NCI-H2107 treated with DMSO at 0.1 percent for 48 hours (cell line): ENCODE measurements at regions not wholly inside any gene's neighbourhood (a gene's known extent, or its start where the extent isn't known, plus 50 kb on each side); places are given as distances from the start of the nearest gene placed in this dataset.
A peak's percentile ranks its signal among the peaks of the same experiment; 100 is the strongest.
"Not testable (repeated sequence)": the region's sequence is repeated elsewhere in the genome, so short reads cannot be mapped to it uniquely, and the experiment has no call there.

ENCODE experiments used
- DNase-seq: peaks from one replicate; lab custom pipeline; 2025; ENCODE audit not compliant: unreplicated experiment; lab: John Stamatoyannopoulos, UW

GRCh38 chr5:106088462-106088861 is 1582.3 kb downstream of the EFNA5 start:
- no peak for DNase-seq

- DNase-seq = no peak
These were observed 1584.4 kb downstream of the EFNA5 start for GRCh38 chr5:106086352-106086751.

- no peak for DNase-seq
These were observed 1585.2 kb downstream of the EFNA5 start for GRCh38 chr5:106085556-106085955.

- DNase-seq = no peak
These were observed 1585.6 kb downstream of the EFNA5 start for GRCh38 chr5:106085136-106085535.

GRCh38 chr5:106080535-106080934 is 1590.2 kb downstream of the EFNA5 start:
- no peak for DNase-seq

GRCh38 chr5:106076655-106077054 is 1594.1 kb downstream of the EFNA5 start:
- DNase-seq = no peak

GRCh38 chr5:106072208-106072607 is 1598.5 kb downstream of the EFNA5 start:
- DNase-seq = no peak

GRCh38 chr5:106047341-106047740 is 1623.4 kb downstream of the EFNA5 start:
- no peak for DNase-seq

GRCh38 chr5:106032069-106032468 is 1638.7 kb downstream of the EFNA5 start:
- DNase-seq = not testable (repeated sequence)

GRCh38 chr5:106028314-106028713 is 1642.4 kb downstream of the EFNA5 start:
- no peak for DNase-seq

- no peak for DNase-seq
These were observed 1649.8 kb downstream of the EFNA5 start for GRCh38 chr5:106020894-106021293.

- DNase-seq = peak; percentile 2
These were observed 1651.5 kb downstream of the EFNA5 start for GRCh38 chr5:106019261-106019660.

GRCh38 chr5:106017243-106017857 is 1653.4 kb downstream of the EFNA5 start:
- DNase-seq = no peak

GRCh38 chr5:106014262-106014661 is 1656.5 kb downstream of the EFNA5 start:
- no peak for DNase-seq

GRCh38 chr5:106006242-106006641 is 1664.5 kb downstream of the EFNA5 start:
- no peak for DNase-seq

GRCh38 chr5:105998991-105999390 is 1671.7 kb downstream of the EFNA5 start:
- DNase-seq = not testable (repeated sequence)

- DNase-seq = no peak
These were observed 1677.7 kb downstream of the EFNA5 start for GRCh38 chr5:105993027-105993426.

GRCh38 chr5:105982526-105982925 is 1688.2 kb downstream of the EFNA5 start:
- DNase-seq = no peak

GRCh38 chr5:105978011-105978410 is 1692.7 kb downstream of the EFNA5 start:
- no peak for DNase-seq

- no peak for DNase-seq
These were observed 1693.6 kb downstream of the EFNA5 start for GRCh38 chr5:105977163-105977562.

- DNase-seq = no peak
These were observed 1699.8 kb downstream of the EFNA5 start for GRCh38 chr5:105970919-105971318.

GRCh38 chr5:105968981-105969380 is 1701.8 kb downstream of the EFNA5 start:
- no peak for DNase-seq

- DNase-seq = no peak
These were observed 1707.0 kb downstream of the EFNA5 start for GRCh38 chr5:105963696-105964255.
